ENCODE measurements at regions not wholly inside any gene's neighbourhood (a gene's known extent, or its start where the extent isn't known, plus 50 kb on each side); places are given as distances from the start of the nearest gene placed in this dataset.

DNA sequence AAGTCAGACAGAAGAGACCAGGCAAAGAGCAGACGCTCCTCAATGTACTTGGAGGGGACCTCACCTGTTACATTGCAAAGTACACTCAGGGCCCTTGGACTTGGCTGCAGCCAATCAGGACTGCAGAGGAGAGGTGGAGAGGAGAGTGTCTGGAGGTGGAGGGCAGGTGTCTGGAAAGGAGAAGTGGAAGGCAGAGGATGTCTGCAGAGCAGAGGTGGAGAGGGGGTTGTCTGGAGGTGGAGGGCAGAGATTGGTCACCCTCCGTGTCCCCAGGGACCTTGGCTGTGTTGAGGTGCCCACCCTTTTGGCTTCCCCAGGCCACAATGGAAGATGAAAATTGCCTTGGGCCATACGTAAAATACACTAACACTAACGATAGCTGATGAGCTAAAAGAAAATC, 241.3 kb upstream of the IRX2 start:
- peaks cover 0 to 3% (median 2%) of the 10 kb centered on the region in 3 donors for H3K27me3 ChIP-seq (ENCODE audit: control insufficient read depth in 3 of 3, insufficient read depth in 3 of 3, low read length in 3 of 3)
- peaks cover 0 to 2% (median 0%) of the 10 kb centered on the region in 3 donors for H3K9me3 ChIP-seq (ENCODE audit: control insufficient read depth in 3 of 3, low read length in 3 of 3)
- H3K9ac ChIP-seq (ENCODE audit: low read depth in 1 of 3, low read length in 3 of 3), result no peak overlapping the region
- no peak overlapping the region for H3K27ac ChIP-seq (ENCODE audit: low read depth, low read length)
- H3K4me3 ChIP-seq (ENCODE audit: low read length in 3 of 3), result no peak overlapping the region
- no peaks in the 10 kb centered on the region for H3K4me1 ChIP-seq (ENCODE audit: control insufficient read depth in 3 of 3, insufficient read depth in 3 of 3, low read length in 3 of 3)
- H3K36me3 ChIP-seq (ENCODE audit: control insufficient read depth in 3 of 3, insufficient read depth in 3 of 3, low read length in 3 of 3), result no peaks in the 10 kb centered on the region

DNA sequence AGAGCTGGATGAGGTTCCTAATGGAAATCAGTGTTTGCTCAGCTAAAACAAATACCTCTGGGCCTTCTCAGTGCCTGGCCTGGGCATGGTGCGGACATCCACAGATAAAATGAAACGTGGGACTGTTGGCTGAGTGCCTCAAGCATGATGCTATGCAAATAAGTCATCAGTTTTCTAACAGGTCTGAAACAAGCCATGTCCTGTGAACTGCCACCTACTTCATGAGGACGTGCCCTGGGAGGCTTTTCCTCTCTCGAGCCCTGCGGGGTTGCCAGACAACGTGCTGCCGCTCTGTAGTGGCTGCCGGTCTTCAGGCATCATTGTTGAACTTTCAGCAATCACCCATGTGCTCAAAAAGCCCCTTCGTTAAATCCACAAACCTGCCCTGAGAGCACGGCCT, 240.4 kb upstream of the IRX2 start:
- peaks cover 0 to 2% (median under 1%) of the 10 kb centered on the region in 3 donors for H3K27me3 ChIP-seq (ENCODE audit: control insufficient read depth in 3 of 3, insufficient read depth in 3 of 3, low read length in 3 of 3)

DNA sequence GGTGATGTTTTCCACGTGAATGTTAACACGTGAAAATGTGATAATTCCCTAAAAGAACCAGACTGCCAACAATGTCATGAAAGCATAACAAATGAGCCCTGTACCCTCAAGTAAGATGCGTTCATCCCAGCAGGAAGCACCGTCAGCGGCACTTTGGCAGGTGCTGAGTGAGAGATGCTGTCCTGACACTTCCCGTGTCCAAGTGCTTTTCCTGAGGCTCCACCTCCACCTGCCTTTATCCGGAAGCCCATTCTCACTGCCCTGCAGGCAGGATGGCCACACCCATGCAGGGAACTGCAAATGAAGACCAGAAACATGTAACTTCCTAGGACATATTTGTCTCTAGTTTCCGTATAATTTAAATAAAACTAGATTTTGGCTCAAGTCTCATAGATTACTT, 238.0 kb upstream of the IRX2 start:
- Histone ChIP-seq H3K4me1 (ENCODE audit: control insufficient read depth in 3 of 3, insufficient read depth in 3 of 3, low read length in 3 of 3) (no peaks in the 10 kb centered on the region), H3K36me3 (ENCODE audit: control insufficient read depth in 3 of 3, insufficient read depth in 3 of 3, low read length in 3 of 3) (no peaks in the 10 kb centered on the region), H3K27ac (ENCODE audit: low read depth, low read length) (no peak overlapping the region), H3K4me3 (ENCODE audit: low read length in 3 of 3) (no peak overlapping the region), H3K9ac (ENCODE audit: low read depth in 1 of 3, low read length in 3 of 3) (no peak overlapping the region), H3K27me3 (ENCODE audit: control insufficient read depth in 3 of 3, insufficient read depth in 3 of 3, low read length in 3 of 3) (peaks cover 0 to 2% (median 0%) of the 10 kb centered on the region in 3 donors), H3K9me3 (ENCODE audit: control insufficient read depth in 3 of 3, low read length in 3 of 3) (peaks cover 0 to 2% (median 0%) of the 10 kb centered on the region in 3 donors)

More for the DNA sequence above, 240.4 kb upstream of the IRX2 start:
- Histone ChIP-seq H3K4me3 (ENCODE audit: low read length in 3 of 3) (no peak overlapping the region), H3K9ac (ENCODE audit: low read depth in 1 of 3, low read length in 3 of 3) (no peak overlapping the region), H3K27ac (ENCODE audit: low read depth, low read length) (no peak overlapping the region), H3K4me1 (ENCODE audit: control insufficient read depth in 3 of 3, insufficient read depth in 3 of 3, low read length in 3 of 3) (no peaks in the 10 kb centered on the region), H3K36me3 (ENCODE audit: control insufficient read depth in 3 of 3, insufficient read depth in 3 of 3, low read length in 3 of 3) (no peaks in the 10 kb centered on the region), H3K9me3 (ENCODE audit: control insufficient read depth in 3 of 3, low read length in 3 of 3) (peaks cover 0 to 2% (median 0%) of the 10 kb centered on the region in 3 donors)

DNA sequence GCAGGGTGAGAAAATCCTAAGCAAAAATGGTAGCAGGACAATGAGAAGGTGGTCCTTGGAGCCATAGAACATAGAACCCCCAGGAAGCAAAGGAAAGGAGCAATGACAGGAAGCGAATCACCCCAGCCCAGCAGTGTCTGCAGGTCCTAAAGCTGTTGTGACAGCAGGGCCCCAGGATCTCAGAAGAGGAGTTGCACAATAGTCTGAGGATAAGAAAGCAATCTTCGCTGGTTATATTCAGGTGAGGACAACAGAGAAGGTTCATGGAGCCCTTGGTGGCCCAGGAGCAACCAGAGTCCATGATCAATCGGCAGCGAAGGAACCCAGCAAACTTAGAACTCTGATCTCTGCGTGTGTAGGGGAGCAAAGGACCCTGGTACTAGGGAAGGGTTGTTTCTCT, 234.8 kb upstream of the IRX2 start:
- no peaks in the 10 kb centered on the region for H3K36me3 ChIP-seq (ENCODE audit: control insufficient read depth in 3 of 3, insufficient read depth in 3 of 3, low read length in 3 of 3)
- H3K4me1 ChIP-seq (ENCODE audit: control insufficient read depth in 3 of 3, insufficient read depth in 3 of 3, low read length in 3 of 3), result no peaks in the 10 kb centered on the region
- H3K27ac ChIP-seq (ENCODE audit: low read depth, low read length), result no peak overlapping the region
- H3K9me3 ChIP-seq (ENCODE audit: control insufficient read depth in 3 of 3, low read length in 3 of 3), result peaks cover 0 to 2% (median 0%) of the 10 kb centered on the region in 3 donors
- H3K27me3 ChIP-seq (ENCODE audit: control insufficient read depth in 3 of 3, insufficient read depth in 3 of 3, low read length in 3 of 3), result peaks cover 0 to 2% (median 0%) of the 10 kb centered on the region in 3 donors
- no peak overlapping the region for H3K4me3 ChIP-seq (ENCODE audit: low read length in 3 of 3)
- no peak overlapping the region for H3K9ac ChIP-seq (ENCODE audit: low read depth in 1 of 3, low read length in 3 of 3)

DNA sequence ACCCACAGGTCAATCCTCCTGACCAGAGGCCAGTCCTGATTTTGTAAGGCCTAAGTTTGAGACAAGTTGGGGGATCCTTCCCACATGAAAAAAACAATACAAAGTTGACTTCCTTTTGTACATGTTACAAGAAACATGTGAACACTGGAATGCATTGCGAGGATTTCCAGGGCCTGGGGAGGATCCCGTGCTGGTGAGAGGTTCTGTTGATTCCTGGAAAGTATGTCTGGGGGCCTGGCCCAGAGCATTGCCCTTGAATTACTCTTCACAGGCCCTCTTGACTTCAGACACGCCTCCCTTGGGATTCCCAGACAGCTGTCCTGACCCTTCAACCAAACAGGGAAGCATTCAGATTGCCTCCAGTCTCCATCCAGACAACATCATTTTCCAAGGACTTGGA, 234.2 kb upstream of the IRX2 start:
- H3K9me3 ChIP-seq (ENCODE audit: control insufficient read depth in 3 of 3, low read length in 3 of 3), result peaks cover 0 to 2% (median 0%) of the 10 kb centered on the region in 3 donors
- no peaks in the 10 kb centered on the region for H3K4me1 ChIP-seq (ENCODE audit: control insufficient read depth in 3 of 3, insufficient read depth in 3 of 3, low read length in 3 of 3)
- no peak overlapping the region for H3K27ac ChIP-seq (ENCODE audit: low read depth, low read length)
- H3K27me3 ChIP-seq (ENCODE audit: control insufficient read depth in 3 of 3, insufficient read depth in 3 of 3, low read length in 3 of 3), result peaks cover 0 to 2% (median 0%) of the 10 kb centered on the region in 3 donors
- no peak overlapping the region for H3K4me3 ChIP-seq (ENCODE audit: low read length in 3 of 3)
- H3K9ac ChIP-seq (ENCODE audit: low read depth in 1 of 3, low read length in 3 of 3), result no peak overlapping the region
- no peaks in the 10 kb centered on the region for H3K36me3 ChIP-seq (ENCODE audit: control insufficient read depth in 3 of 3, insufficient read depth in 3 of 3, low read length in 3 of 3)

DNA sequence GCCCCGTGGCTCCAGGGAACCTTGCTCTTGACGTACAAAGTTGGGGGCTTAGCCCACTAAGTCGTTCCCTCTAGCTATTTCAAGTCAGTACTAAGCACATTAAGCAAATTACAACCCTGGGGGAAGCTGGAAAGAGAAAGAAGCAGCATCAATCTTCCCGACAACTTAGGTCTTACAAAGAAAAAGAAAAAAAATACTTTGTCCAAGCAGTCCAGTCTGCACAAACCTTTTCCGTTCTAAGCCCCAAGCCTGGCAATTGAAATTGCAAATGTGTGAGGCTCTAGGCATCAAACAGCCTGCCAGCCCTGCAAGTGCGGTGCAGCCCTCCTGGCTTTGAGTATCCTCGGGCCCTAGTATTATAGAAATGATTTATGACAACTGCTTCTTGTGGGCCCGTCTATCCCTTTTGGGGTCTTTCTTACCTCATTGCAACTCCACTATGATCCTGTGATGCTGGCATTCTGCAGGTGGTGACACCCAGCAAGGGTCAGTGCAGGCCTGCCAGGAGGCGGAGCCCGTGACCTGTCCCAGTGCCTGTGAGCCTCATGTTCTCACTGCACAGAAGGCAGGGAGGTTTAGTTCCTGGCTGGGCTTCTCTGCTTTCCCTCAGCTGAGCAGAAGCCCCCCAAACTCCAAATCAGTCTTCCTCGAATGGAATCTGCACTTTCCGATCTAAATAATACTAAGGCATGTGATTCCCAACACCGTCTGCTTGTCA, 232.3 kb upstream of the IRX2 start:
- Histone ChIP-seq H3K27ac (ENCODE audit: low read depth, low read length) (no peak overlapping the region), H3K4me1 (ENCODE audit: control insufficient read depth in 3 of 3, insufficient read depth in 3 of 3, low read length in 3 of 3) (no peaks in the 10 kb centered on the region), H3K27me3 (ENCODE audit: control insufficient read depth in 3 of 3, insufficient read depth in 3 of 3, low read length in 3 of 3) (no peaks in the 10 kb centered on the region), H3K4me3 (ENCODE audit: low read length in 3 of 3) (no peak overlapping the region), H3K36me3 (ENCODE audit: control insufficient read depth in 3 of 3, insufficient read depth in 3 of 3, low read length in 3 of 3) (no peaks in the 10 kb centered on the region), H3K9ac (ENCODE audit: low read depth in 1 of 3, low read length in 3 of 3) (no peak overlapping the region), H3K9me3 (ENCODE audit: control insufficient read depth in 3 of 3, low read length in 3 of 3) (no peaks in the 10 kb centered on the region)

DNA sequence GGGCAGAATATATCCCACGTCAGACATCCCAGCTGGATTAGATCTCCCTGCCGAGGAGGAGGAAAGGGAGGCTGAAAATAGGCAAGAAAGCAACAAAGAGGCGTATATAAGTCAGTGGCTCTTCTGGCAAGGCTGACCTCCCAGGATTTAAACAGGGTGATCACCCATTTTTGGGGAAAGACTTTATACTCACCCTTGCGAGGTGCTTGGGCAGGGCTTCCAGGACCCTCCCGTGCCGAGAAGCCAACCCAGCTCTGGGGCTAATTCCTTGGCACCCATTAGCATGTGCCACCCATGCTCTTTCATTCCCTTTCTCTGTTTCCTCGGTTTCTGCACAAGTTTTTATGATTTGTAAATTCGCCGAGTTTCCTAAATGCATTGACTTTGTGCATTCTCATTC, 230.2 kb upstream of the IRX2 start:
- Histone ChIP-seq H3K4me3 (ENCODE audit: low read length in 3 of 3) (no peak overlapping the region), H3K27ac (ENCODE audit: low read depth, low read length) (no peak overlapping the region), H3K9me3 (ENCODE audit: control insufficient read depth in 3 of 3, low read length in 3 of 3) (no peaks in the 10 kb centered on the region), H3K36me3 (ENCODE audit: control insufficient read depth in 3 of 3, insufficient read depth in 3 of 3, low read length in 3 of 3) (no peaks in the 10 kb centered on the region), H3K27me3 (ENCODE audit: control insufficient read depth in 3 of 3, insufficient read depth in 3 of 3, low read length in 3 of 3) (no peaks in the 10 kb centered on the region), H3K9ac (ENCODE audit: low read depth in 1 of 3, low read length in 3 of 3) (no peak overlapping the region), H3K4me1 (ENCODE audit: control insufficient read depth in 3 of 3, insufficient read depth in 3 of 3, low read length in 3 of 3) (no peaks in the 10 kb centered on the region)

DNA sequence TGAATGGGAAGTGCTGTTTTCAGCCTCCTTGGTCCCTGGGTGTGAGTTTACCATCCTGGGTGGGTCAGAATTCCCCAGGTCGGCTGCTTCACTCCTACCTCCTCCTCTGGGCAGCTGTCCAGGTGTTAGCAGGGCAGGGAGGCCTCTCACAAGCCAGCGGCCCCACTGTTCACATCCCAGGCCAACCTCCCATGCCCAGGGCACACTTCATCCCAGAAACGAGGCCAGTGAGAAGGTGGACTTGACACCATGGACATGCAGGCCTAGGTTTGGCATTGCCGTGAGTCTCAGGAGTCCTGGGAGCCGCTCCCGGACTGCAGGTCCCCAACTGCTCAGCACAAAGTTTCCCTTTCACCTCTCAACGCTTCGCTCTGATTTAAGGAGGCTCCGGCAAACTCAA, 229.6 kb upstream of the IRX2 start:
- Histone ChIP-seq H3K27me3 (ENCODE audit: control insufficient read depth in 3 of 3, insufficient read depth in 3 of 3, low read length in 3 of 3) (no peaks in the 10 kb centered on the region), H3K36me3 (ENCODE audit: control insufficient read depth in 3 of 3, insufficient read depth in 3 of 3, low read length in 3 of 3) (no peaks in the 10 kb centered on the region), H3K4me1 (ENCODE audit: control insufficient read depth in 3 of 3, insufficient read depth in 3 of 3, low read length in 3 of 3) (no peaks in the 10 kb centered on the region), H3K4me3 (ENCODE audit: low read length in 3 of 3) (no peak overlapping the region), H3K27ac (ENCODE audit: low read depth, low read length) (no peak overlapping the region), H3K9ac (ENCODE audit: low read depth in 1 of 3, low read length in 3 of 3) (no peak overlapping the region), H3K9me3 (ENCODE audit: control insufficient read depth in 3 of 3, low read length in 3 of 3) (no peaks in the 10 kb centered on the region)

DNA sequence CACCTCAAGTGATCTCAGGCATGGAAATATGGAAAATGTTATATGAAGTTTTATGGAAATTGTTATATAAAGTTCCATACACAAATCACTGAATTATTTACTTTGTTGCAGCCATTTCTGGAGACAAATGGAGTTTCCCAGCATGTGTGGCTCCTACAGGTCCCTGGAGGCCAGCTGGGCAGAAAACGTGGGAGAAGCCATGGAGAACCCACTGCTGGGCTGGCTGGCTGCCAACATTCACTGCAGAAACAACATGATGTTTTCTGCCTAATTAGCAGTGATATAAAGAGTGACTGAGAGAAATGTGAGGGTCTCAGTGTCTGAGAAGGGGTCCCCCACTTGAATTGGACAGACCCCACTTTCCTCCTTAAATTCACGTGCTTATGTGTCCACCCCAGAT, 208.8 kb upstream of the IRX2 start:
- Histone ChIP-seq H3K36me3 (ENCODE audit: control insufficient read depth in 3 of 3, insufficient read depth in 3 of 3, low read length in 3 of 3) (no peaks in the 10 kb centered on the region), H3K4me1 (ENCODE audit: control insufficient read depth in 3 of 3, insufficient read depth in 3 of 3, low read length in 3 of 3) (no peaks in the 10 kb centered on the region), H3K4me3 (ENCODE audit: low read length in 3 of 3) (no peak overlapping the region), H3K9me3 (ENCODE audit: control insufficient read depth in 3 of 3, low read length in 3 of 3) (peaks cover 0 to 6% (median 4%) of the 10 kb centered on the region in 3 donors), H3K27me3 (ENCODE audit: control insufficient read depth in 3 of 3, insufficient read depth in 3 of 3, low read length in 3 of 3) (no peaks in the 10 kb centered on the region), H3K9ac (ENCODE audit: low read depth in 1 of 3, low read length in 3 of 3) (no peak overlapping the region), H3K27ac (ENCODE audit: low read depth, low read length) (no peak overlapping the region)

DNA sequence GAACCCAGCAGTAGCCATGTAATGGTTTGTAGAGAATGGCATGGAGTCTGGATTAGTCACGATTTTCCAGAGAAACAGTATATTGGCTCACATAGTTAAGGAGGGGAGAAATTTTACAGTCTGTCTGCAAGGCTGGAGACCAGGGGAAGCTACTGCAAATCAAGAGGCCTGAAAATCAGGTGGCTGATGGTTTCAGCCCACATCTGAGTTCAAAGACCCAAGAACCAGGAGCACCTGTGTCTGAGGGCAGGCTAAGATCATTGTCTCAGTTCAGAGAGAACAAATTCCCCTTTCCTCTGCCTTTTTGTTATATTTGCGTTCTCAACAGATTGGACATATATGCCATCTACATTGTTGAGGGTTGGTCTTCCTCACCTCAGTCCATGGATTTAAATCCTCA, 207.5 kb upstream of the IRX2 start:
- no peak overlapping the region for H3K4me3 ChIP-seq (ENCODE audit: low read length in 3 of 3)
- H3K36me3 ChIP-seq (ENCODE audit: control insufficient read depth in 3 of 3, insufficient read depth in 3 of 3, low read length in 3 of 3), result no peaks in the 10 kb centered on the region
- no peaks in the 10 kb centered on the region for H3K27me3 ChIP-seq (ENCODE audit: control insufficient read depth in 3 of 3, insufficient read depth in 3 of 3, low read length in 3 of 3)
- peaks cover 0 to 6% (median 0%) of the 10 kb centered on the region in 3 donors for H3K9me3 ChIP-seq (ENCODE audit: control insufficient read depth in 3 of 3, low read length in 3 of 3)
- H3K9ac ChIP-seq (ENCODE audit: low read depth in 1 of 3, low read length in 3 of 3), result no peak overlapping the region
- no peak overlapping the region for H3K27ac ChIP-seq (ENCODE audit: low read depth, low read length)
- no peaks in the 10 kb centered on the region for H3K4me1 ChIP-seq (ENCODE audit: control insufficient read depth in 3 of 3, insufficient read depth in 3 of 3, low read length in 3 of 3)

Data from skeletal muscle tissue (tissue), 3 donors.